GM18498 (cell line): ENCODE measurements at regions not wholly inside any gene's neighbourhood (a gene's known extent, or its start where the extent isn't known, plus 50 kb on each side); places are given as distances from the start of the nearest gene placed in this dataset.

ENCODE experiments used
- ATAC-seq: cut with Tn5 transposase; IDR thresholded peaks from one replicate; pipeline ENCODE4 v1.9.1; 2021; ENCODE audit warnings: mild to moderate bottlenecking, moderate library complexity; ENCODE audit not compliant: unreplicated experiment

DNA sequence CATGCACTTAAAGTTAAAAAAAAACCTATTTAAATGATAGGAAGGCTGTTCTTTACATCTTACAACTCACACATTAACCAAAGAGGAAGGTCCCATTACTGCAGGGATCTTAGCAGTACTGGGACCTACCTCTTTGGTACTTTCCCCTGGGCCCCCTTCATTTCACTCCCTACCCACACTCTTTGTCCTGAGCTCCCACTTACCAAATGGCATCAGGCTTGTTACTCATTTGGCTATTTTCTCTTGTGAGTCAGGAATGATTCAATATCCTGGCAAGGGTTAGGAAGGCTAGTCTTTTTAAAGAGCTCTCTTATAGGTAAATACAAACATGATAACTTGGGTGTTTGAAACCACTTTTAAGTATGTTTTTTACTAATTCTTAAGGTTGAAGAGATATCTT lies 117.4 kb upstream of the ELL2 start:
- ATAC-seq = no peak

DNA sequence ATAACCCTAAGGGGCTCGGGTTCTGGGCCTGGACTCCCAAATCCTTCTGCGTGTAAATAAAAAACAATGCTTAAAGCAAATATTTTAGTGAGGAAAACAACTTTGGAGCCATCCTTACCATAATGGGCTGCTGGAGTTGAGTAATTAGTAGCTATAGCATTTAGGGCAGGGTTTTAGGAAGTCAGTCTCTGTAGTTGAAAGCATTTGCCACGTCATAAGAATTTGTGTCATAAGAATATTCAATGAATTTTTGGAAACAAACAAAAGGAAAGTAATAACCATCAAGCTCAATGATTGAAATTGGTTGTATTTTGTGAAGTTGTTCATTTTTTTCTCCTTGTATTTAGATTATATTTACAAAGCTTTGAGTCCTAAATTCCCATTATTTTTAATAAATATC lies 114.8 kb upstream of the ELL2 start:
- ATAC-seq = no peak

DNA sequence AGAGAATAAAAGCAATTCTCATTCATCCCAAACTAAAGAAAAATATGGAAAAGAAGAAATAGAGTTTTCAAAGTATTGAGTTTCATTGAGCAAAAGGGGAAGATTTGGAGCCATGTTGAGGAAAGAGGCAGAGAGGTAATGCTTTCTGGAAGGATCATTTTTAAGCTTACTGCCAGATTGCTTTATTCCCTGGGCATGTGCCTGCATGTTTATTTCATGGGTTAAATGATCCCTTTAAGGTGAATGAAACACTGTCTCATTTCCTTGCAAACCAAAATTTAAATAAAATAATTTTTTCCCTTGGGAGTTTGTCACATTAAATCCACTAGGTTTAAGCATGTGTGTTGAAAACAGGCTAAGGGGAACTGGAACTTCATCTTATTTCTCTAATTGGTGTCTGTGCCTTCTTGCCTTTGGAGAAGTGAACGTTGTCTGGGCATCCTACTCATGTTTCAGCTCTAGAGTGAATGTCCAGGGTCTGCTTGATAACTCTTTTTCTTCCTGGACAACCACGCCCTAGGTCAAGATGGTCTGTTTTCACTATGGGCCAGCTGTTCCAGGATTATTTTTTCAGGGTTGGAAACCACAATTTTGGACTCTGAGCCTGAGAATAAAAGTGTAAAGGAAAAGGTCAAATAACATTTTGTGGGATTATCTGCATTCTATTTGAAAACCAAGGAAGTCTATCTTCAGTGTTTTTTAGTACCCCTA lies 114.1 kb upstream of the ELL2 start:
- no peak for ATAC-seq

DNA sequence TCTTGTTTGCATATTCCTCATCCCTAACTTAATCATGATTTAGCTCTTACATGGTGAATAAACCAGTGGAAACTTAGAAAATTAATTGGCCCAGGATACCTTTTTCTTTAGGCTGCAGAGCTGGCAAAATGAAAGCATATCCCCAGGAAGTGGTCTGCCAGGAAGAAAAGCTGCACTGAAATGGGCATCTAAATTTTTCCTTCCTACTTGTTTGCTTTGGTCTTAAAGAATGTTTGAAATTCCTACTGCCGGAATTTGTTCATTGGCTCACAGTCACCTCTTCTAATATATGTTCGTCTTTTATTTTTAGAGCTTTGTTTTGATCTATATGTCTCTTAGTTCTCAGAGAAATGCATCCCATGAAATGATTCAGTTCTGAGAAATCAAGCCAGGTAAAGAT lies 113.2 kb upstream of the ELL2 start:
- ATAC-seq = no peak

DNA sequence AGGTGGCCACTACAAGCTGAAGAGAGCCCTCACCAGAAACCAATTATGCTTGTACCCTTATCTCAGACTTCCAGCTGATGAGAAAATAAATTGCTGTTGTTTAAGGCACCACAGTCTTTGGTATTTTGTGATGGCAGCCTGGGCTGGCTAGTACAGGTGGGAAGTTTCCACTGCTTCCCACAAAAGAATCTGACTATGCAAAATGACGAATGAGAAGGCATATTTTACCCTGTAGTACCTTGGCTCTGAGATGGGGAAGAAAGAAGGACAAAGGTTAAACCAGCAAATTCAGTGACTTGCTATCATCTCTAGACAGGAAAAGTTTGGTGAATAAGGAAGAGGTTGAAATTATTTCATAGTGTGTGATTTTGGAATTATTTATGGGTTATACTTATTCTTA lies 112.8 kb upstream of the ELL2 start:
- no peak for ATAC-seq

DNA sequence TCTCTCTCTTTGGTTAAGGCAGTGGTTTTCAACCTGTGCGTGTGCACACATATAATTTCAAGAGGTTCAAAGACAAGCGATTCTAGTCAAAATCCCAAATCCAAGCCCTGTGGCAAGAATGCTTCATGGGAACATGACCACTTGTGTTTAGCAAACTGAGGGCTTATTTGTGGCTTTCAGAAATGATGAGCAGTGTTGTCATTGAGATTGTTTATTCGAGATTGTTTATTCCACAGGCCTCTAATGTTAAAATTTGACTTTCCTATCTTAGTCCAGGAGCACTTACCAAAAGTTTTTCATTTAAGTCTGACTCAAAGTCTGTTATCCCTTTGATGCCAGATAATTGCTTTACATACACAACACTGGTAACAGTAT lies 111.1 kb upstream of the ELL2 start:
- no peak for ATAC-seq

DNA sequence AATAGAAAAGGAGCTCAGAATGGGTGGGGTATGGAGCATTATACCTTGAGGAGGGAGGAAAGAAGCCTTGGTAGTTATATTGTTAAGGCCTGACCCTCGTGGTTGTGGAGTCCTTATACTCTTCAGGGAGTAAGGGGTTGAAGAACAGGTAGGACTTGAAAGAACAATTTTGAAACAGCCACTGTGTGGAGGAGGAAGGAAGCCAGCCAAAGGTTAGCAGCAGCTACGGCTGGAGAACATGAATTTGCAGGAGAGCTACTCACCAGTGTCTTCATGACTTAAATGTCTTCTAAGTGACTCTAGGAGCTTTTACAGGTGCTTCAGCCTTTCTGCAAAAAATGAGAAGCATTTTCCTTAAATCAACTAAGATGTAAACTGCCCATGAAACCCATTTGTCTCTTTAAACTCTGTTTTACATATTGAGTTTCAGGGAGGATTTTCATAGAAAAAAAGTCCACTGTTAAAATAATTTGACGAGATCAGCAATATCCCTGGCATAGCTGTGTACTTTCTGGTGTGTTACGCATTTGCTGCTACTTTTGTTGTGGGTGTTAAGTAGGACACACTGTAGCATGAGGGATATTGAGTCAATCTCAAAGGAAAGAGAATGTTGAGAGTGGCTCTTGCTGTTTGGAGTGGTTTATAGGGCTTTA lies 110.6 kb upstream of the ELL2 start:
- ATAC-seq = no peak

DNA sequence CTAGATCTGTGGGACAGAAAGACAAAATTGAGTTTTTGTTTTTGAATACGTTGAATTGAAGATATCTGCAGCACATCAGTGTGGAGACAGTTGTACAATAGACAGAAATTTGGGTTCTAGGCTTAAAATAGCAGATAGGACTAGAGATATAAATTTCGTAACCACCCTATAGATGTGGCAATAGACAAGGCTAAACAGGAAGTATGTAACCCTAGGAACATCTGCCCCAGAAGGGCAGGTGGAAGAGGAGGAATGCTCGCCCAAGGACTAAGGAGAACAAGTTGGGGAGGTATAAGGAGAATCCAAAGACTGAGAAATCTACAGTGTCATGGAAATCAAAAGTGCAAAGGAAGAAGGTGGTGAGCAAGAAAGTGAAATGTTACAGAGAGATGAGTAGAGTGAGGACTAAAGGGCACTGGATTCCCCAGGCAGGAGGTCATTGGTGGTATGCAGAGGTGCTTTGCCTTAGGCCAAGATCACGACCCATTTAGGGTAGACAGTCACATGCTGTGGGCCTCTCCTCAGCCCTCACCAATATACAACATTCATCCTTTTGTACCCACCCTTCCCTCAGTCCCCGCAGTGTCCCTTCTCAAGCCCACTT lies 109.1 kb upstream of the ELL2 start:
- no peak for ATAC-seq

DNA sequence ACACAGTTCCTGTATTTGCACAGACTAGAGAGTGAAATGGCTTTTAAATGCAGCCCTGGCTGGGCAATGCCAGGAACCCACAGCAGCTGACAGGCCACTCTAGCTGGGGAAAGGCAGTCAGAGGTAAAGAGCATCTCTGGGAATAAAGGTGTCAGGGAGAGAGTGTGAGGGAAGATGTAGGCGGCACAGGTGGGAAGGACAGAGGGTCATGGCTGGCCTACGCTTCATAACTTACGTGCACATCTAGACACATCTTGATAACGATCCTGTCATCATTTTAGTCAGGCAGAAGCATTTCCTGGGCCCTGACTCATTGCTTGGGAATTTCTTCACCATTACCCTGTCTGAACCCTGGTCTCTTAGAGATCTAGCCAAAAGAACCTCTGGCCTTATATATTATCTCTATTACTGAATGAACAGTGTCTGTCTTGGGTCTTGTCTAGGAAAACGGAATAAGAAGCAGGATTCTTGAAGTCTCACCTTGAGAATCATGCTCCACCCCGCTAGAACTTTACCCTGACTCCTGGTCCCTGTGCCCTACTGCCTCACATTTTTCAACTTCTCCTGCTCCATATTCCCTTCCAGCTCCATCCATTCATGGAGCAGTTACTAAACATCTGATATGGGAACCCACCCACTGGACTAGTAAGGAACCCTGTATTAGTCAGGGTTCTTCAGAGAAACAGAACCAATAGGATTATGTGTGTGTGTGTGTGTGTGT lies 106.4 kb upstream of the ELL2 start:
- no peak for ATAC-seq

DNA sequence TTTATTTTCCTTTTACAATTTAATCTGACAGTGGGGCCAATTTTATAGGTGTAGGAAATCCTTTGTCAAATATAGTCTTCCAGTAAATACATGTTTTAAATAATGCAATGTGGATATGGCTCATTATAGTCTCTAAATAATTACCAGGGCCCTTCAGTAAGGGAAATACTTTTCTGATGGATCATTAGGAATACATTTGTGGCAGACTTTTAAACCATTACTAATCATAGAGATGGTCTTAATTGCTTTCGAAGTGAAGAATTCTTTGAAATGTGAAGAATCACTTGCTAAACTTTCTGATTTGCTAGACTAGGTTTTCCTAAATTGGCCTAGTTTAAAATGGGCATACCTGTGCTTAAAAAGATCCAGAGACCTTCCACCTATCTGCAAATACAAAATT lies 105.6 kb upstream of the ELL2 start:
- ATAC-seq = no peak

DNA sequence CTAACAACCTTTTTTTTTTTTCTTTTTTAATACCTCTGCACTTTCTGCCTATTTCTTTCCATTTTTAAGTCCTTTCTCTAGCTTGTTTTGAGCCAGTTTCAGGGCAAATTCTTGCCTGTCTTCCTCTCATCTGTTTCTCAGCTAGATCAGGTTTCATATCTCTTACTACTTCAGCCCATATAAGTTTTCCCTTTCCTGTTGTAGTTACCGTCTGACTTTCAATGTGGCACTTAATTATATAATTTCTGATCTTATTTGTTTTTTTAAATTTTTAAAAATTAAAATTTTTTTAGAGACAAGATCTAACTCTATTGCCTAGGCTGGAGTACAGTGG lies 104.7 kb upstream of the ELL2 start:
- no peak for ATAC-seq

DNA sequence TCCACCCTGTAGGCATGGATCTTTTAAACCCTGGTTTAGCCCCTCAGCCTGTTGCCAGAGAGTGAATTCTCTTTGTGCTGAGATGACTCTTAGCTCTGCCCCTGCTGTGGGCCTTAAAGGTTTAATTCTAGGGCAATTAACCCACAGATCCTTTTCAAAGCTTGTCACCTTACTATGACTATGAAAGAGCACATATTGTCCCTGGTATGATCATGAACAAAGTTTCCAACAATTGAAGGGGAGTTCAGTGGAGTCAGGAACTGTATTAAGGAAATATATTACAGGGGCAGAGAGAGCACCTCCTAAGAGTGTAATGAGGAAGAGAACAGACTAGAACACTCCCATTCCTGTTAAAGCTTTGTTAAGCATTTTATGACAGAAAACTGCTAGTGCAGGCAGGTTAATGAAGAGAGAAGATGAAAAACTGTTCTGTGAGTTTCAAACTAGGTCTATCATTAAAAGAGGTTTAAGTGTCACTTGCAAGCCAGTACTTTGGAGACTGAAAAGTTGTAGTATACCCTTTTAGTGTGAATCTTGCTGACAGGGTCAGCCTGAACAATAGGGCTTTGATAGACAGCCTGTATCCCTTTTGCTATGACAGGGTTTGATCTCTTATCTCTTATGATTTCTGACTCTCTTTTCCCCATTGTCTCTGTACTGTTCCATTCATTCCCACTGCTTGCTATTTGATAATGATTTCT lies 104.2 kb upstream of the ELL2 start:
- ATAC-seq = no peak

DNA sequence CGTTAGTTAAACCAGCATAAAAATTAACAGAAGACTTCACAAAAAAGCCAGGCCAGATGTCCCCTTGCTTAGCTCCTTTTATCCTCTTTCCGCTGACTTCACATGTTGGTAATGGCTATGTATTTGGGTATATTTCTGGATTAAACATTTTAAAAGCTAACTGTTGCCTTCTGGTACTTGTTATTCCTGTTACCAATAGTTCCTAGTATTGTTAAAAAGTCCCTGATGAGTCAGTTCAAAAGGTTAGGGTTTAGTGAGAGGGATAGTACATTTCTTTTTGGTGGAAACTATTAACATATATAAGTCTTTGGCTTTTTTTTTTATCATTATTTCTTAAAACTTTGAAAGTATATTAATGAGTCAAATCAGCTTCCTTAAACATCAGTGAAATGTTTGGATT lies 103.2 kb upstream of the ELL2 start:
- no peak for ATAC-seq

DNA sequence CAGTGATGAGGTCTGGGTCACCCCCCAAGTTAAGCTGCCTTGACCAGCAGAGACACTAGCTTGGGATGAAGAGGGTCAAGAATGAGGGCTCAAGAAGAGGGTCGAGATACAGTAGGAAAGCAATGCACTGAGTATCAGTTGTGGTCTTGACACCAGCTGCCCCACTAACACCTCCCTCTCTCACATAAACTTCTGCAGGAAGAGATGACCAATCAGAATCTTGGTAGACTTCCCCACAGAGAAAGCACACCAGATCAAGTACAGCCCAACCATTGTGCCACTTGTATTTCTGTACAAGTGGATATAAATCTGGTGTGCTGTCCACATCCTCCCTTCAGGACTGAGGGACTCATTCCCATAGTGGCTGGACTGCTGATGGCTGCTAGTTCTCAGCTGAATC lies 101.2 kb upstream of the ELL2 start:
- no peak for ATAC-seq

DNA sequence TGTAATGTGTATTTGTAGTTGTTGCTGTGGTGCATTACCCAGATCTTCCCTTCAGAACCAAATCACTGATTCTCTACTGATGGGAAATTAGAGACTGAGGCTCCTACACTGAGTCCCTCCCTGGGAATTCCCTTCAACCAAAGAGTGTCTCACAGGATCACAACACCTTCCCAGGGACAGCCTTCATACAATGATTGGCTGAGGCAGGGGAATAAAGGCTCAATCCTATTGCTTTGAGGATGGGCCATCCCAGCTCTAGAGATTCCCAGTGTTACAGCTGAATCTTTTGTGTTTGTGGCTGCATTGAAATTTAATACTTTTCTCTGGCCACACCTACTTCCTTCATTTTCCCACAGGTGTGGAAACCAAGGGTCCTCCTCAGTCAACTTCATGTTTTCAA lies 96.4 kb upstream of the ELL2 start:
- ATAC-seq = no peak

DNA sequence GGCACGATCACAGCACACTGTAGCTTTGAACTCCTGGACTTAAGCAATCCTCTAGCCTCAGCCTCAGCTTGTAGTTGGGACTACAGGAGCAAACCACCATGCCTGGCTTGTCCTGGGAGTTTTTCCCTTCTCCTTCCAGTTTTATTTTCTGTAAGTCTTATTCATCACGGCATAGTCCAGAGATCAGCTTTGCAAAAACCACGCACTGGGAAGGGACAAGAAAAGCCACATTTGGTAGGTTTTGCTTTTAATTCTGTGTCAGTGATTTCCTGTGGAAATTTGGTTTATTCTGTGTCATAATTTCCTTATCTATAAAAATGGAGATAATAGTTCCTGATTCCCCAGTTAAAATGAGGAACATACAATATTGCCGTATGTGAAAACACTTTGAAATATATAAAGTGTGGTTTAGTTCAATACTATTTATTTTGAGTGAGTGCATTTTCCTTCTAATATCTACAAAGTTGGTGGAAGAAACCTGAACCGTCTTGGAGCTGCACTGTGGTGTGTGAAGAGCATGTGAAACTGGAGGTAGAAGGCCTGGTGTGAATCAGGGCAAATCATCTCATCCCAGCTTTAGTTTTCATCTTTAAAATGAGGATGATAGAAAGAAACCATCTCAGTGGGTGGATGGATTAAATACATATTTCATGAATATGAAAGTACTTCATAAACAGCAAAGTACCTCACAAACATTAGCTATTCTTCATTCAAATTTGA lies 92.8 kb upstream of the ELL2 start:
- no peak for ATAC-seq

DNA sequence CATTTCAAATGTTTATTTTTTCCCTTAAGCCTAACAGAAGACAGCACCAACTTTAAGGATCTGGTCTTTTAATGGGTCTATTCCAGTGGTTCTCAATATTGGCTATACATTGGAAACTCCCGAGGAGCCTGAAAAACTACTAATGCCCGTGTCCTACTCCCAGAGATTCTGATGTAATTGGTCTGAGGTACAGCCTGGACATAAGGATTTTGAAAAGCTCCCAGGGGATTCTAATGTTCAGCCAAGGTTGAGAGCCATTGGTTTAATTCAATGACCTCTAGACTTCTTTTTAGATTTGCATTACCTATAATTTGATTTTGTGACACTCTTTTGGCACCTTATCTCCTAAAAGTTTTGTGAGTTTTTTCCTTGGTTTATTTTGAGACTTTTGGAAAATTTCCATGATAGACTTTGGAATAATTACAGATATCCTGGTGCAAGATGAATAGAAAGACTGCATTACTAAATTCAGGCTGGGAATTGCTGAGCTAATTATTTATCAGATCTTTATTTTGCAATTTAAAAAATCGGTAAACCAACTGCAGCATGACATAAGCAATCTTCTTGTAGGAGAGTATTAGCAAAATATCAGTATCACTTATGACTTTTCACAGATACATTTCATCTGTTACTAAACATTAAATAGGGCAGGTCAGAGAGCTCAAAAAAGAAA lies 91.5 kb upstream of the ELL2 start:
- ATAC-seq = no peak

DNA sequence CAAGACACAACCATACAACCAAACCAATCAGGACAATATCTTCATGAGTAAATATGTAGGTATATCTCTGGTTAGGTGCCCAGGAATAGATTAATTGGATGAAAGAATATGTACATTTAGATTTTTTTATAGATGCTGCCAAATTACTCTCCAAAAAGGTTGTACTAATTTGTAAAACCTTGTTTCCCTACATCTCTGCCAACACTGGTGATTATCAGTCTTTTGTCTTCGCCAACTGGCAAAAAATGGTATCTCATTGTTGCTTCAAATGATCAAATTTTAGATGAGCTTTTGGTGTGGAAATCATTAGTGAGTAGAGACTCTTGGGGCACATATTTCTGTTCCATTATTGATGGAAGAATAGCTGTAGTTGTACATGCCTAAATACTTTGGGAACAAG lies 90.7 kb upstream of the ELL2 start:
- no peak for ATAC-seq

DNA sequence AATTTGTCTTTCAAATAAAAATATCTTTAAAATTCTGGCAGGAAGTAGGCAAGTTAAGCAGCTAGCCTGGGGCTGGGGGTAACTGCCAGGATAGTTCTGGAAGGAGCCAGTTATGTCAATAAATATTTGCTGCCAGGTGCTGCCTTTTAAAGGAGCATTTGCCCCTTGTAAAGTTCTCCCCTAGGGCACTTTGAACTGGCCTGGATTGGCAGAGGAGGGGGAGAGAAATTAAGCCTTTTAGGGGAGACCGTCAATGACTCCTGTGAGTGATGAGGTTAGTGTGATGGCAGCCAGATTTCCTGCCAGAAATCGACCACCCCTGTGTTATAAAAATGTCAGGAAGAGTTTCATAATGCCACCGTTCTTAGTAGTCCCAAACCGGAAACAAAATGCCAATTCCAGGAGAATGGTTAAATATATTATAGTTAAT lies 89.8 kb upstream of the ELL2 start:
- no peak for ATAC-seq

DNA sequence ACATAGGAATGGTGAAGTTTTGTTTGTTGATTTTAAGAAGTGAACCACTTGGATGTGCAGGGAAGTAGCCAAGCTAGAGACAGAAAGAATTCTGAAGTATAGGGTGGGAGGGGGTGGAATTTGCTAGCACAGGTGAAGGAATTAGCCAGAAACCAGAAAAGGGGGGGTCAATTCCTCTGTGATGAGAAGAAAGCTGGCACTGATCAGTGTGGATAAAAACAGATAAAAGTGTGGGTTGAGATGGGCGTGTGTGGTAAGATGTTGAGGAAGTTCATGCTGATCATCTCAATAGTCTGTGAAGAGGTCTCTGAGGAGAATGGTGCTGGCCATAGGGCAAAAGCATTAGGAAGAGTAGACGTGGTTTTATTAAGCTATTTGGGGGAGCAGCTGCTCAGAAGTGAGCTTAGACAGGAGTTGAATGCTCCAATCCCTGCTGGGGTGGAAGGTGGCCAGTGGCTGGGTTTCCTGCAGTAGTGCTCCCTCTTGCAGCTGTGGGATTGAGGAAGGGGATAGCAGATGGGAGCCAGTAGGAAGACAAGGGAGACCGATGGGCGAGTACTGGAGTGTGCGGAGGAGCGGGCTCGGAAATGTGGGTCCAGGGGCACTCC lies 88.7 kb upstream of the ELL2 start:
- ATAC-seq = no peak
